KBM-7 (cell line): ENCODE measurements at regions not wholly inside any gene's neighbourhood (a gene's known extent, or its start where the extent isn't known, plus 50 kb on each side); places are given as distances from the start of the nearest gene placed in this dataset.
"Not testable (repeated sequence)": the region's sequence is repeated elsewhere in the genome, so short reads cannot be mapped to it uniquely, and the experiment has no call there.

Experiments
- DNase-seq: peaks from one replicate; pipeline ENCODE4 v3.0.0-alpha.2; 2015
- in situ Hi-C: fragments of 300-500 bp; cut with MboI; formaldehyde crosslinking; loops from 2 replicates; pipeline ENCODE4 v1.14.3; 2020; ENCODE audit warnings: low sequenced_read_pairs, low pct_unique_long_range_greater_than_20kb, mixed read lengths

- in situ Hi-C loops = no loop called here
- no peak for DNase-seq
These were observed 94.1 kb upstream of the CREB5 start for GRCh38 chr7:28318101-28318762.

GRCh38 chr7:28323833-28324232 lies 88.5 kb upstream of the CREB5 start:
- no peak for DNase-seq
- in situ Hi-C loops = no loop called here

GRCh38 chr7:28328146-28328545 lies 84.2 kb upstream of the CREB5 start:
- in situ Hi-C loops = no loop called here
- DNase-seq = no peak

- in situ Hi-C loops = no loop called here
These were observed 83.3 kb upstream of the CREB5 start for GRCh38 chr7:28328822-28329660.

GRCh38 chr7:28329661-28330363 lies 82.5 kb upstream of the CREB5 start:
- no peak for DNase-seq
- in situ Hi-C loops = no loop called here

More at GRCh38 chr7:28328822-28329660, 83.3 kb upstream of the CREB5 start:
- DNase-seq = no peak

- in situ Hi-C loops = no loop called here
- DNase-seq = no peak
These were observed 81.8 kb upstream of the CREB5 start for GRCh38 chr7:28330384-28331070.

- DNase-seq = no peak
- in situ Hi-C loops = no loop called here
These were observed 80.3 kb upstream of the CREB5 start for GRCh38 chr7:28332046-28332445.

GRCh38 chr7:28333548-28333947 lies 78.8 kb upstream of the CREB5 start:
- in situ Hi-C loops, DNase-seq: not testable (repeated sequence)

- in situ Hi-C loops = no loop called here
- DNase-seq = no peak
These were observed 75.5 kb upstream of the CREB5 start for GRCh38 chr7:28336806-28337205.

- in situ Hi-C loops = no loop called here
These were observed 74.3 kb upstream of the CREB5 start for GRCh38 chr7:28338041-28338440.

GRCh38 chr7:28343462-28343861 lies 68.9 kb upstream of the CREB5 start:
- DNase-seq = no peak

More at GRCh38 chr7:28338041-28338440, 74.3 kb upstream of the CREB5 start:
- no peak for DNase-seq

GRCh38 chr7:28346256-28346655 lies 66.1 kb upstream of the CREB5 start:
- in situ Hi-C loops = no loop called here
- DNase-seq = no peak

More at GRCh38 chr7:28343462-28343861, 68.9 kb upstream of the CREB5 start:
- in situ Hi-C loops = no loop called here

- in situ Hi-C loops = no loop called here
- no peak for DNase-seq
These were observed 65.5 kb upstream of the CREB5 start for GRCh38 chr7:28346676-28347363.

- in situ Hi-C loops = no loop called here
- no peak for DNase-seq
These were observed 64.6 kb upstream of the CREB5 start for GRCh38 chr7:28347475-28348318.

- in situ Hi-C loops = no loop called here
- no peak for DNase-seq
These were observed 63.7 kb upstream of the CREB5 start for GRCh38 chr7:28348636-28349035.

- in situ Hi-C loops = no loop called here
- no peak for DNase-seq
These were observed 62.7 kb upstream of the CREB5 start for GRCh38 chr7:28349637-28350036.

GRCh38 chr7:28350662-28351061 lies 61.7 kb upstream of the CREB5 start:
- DNase-seq = no peak
- in situ Hi-C loops = no loop called here

- DNase-seq = no peak
- in situ Hi-C loops = no loop called here
These were observed 60.9 kb upstream of the CREB5 start for GRCh38 chr7:28351450-28351849.
